ENCODE measurements at regions not wholly inside any gene's neighbourhood (a gene's known extent, or its start where the extent isn't known, plus 50 kb on each side); places are given as distances from the start of the nearest gene placed in this dataset.

DNA sequence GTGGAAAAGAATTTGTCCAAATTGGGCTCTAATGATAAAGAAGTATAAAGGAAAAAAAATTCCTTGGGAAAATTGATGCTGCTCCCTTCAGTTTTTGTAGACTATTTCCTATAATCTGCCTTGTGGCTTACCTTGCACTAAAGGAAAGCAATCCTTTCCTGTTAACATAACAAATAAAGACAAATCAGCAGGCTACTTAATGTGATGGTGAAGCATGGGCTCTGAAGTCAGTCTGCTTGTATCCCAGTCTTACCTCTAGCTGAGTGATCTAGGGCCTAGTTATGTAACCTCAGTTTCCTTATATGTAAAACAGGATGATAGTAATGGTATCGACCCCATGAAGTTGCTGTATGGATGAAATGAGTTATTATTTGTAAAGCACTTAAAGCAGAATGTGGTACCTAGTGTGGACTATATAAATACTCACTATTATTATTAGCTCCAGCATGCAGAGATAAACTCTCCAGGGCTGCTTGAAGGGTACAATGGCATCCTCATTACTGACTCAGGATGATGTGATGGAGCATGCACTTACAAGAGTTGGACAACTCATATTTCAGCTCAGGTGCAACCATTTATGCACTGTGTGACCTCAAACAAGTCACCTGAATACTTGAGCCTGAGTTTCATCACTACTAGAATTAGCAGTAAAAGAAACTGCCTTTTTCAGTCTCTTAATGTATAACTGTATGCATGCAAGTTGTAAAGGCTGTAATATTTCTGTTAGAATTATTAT is 156.1 kb downstream of the DKK1 start:
- no peak overlapping the region for H3K4me3 Mint-ChIP-seq
- intact Hi-C loops (cut with micrococcal nuclease), result no loop called here
- H3K27me3 Mint-ChIP-seq (ENCODE audit: low read depth), result no peaks in the 10 kb centered on the region
- CTCF ChIA-PET, result no interaction called here
- no peaks in the 10 kb centered on the region for H3K9me3 Mint-ChIP-seq
- H3K4me1 Mint-ChIP-seq (ENCODE audit: low read depth), result no peaks in the 10 kb centered on the region
- no peak overlapping the region for H3K27ac Mint-ChIP-seq
- H3K36me3 Mint-ChIP-seq (ENCODE audit: low read depth), result no peaks in the 10 kb centered on the region
- DNase-seq, result no peak

DNA sequence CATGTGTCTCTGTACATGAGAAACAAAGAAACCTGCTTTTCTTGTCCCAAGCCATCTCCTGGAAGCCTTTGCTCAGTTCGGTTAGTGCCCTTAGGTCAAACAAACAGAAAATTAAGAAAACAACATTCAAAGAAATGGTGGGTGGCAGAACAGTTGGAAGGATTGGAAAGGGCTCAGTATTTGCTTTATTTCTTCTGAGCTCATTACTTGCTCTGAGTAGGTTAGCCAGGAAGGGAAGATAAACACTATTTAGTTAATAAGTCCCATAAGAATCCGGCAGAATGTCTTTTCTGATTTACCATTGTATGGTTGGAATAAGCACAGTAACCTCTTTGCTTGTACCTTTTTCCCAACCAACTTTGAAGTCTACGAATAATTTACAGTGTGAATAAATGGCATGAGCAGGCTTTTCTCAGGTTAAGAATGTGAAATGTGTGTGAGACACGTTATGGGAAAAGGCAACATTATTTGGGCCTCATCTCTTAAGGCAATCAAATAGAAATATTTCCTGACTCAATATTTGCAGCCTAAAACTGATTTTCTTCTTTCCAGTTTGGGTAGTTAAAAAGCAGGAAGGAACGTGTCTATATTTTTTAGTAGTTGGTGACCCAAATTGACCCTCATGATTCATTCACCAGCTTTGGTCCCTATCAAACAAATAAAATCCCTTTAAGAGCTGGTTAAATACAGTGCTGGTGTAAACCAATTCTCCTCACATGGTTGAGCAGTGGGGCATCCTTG is 158.5 kb downstream of the DKK1 start:
- Mint-ChIP-seq H3K9me3 (no peaks in the 10 kb centered on the region), H3K27ac (no peak overlapping the region), H3K36me3 (ENCODE audit: low read depth) (no peaks in the 10 kb centered on the region), H3K27me3 (ENCODE audit: low read depth) (no peaks in the 10 kb centered on the region), H3K4me1 (ENCODE audit: low read depth) (no peaks in the 10 kb centered on the region), H3K4me3 (no peak overlapping the region)
- intact Hi-C loops (cut with micrococcal nuclease), result no loop called here
- CTCF ChIA-PET, result no interaction called here
- no peak for DNase-seq

DNA sequence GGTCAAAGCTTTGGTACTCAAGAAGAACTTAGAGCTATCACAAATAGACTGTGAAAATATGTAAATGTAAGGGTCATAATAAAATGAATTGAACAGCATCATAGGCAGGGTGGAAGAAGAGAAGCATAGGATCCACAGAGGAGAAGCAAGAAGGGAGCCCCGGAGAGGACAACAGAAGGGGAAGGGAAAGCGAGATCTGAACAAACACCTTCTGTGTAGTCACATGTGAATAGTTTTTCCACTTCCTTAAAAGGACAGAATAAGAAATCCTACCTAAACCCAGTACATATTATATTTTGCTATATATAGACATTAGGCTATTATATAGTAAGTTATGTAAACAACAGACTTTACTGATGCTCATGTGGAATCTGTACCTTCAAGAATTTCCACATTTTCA is 160.2 kb downstream of the DKK1 start:
- Mint-ChIP-seq H3K27ac (no peak overlapping the region), H3K9me3 (no peaks in the 10 kb centered on the region), H3K4me1 (ENCODE audit: low read depth) (no peaks in the 10 kb centered on the region), H3K4me3 (no peak overlapping the region), H3K27me3 (ENCODE audit: low read depth) (no peaks in the 10 kb centered on the region), H3K36me3 (ENCODE audit: low read depth) (no peaks in the 10 kb centered on the region)
- intact Hi-C loops (cut with micrococcal nuclease), result no loop called here
- DNase-seq, result no peak
- CTCF ChIA-PET, result no interaction called here

DNA sequence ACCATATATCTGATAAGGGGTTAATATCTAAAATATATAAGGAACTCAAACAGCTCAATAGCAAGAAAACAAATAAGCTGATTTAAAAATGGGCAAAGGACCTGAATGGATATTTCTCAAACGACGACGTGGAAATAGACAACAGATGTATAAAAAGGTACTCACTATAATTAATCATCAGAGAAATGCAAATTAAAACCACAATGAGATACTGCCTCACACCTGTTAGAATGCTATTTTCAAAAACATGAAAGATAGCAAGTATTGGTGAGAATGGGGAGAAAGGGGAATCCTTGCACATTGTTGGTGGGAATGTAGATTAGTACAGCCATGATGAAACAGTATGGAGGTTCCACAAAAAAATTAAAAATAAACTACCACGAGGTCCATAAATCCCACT is 163.2 kb downstream of the DKK1 start:
- Mint-ChIP-seq H3K9me3 (peaks cover 4% of the 10 kb centered on the region), H3K36me3 (ENCODE audit: low read depth) (no peaks in the 10 kb centered on the region), H3K27ac (no peak overlapping the region), H3K27me3 (ENCODE audit: low read depth) (no peaks in the 10 kb centered on the region), H3K4me3 (no peak overlapping the region), H3K4me1 (ENCODE audit: low read depth) (no peaks in the 10 kb centered on the region)
- DNase-seq, result no peak
- CTCF ChIA-PET, result no interaction called here
- intact Hi-C loops (cut with micrococcal nuclease), result no loop called here

DNA sequence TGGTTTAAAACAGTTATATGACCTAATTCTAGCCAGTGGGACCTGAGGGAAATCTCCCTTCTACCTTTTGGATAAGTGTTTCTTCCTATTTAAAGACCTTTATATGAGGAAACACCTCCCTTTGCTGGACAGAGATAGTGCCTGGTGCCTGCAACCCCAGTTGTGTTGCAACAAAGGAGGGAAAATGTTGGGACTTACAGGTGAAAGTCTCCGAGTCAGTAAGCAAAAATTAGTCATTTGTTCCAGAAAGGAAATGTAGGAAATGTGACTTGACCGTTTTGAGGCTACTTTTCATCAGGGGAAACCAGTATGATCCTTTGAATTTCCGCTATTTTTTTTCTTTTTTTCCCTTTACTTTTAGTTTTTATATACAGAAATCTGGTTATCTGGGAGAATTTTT is 165.5 kb downstream of the DKK1 start:
- Mint-ChIP-seq H3K27me3 (ENCODE audit: low read depth) (no peaks in the 10 kb centered on the region), H3K36me3 (ENCODE audit: low read depth) (no peaks in the 10 kb centered on the region), H3K4me1 (ENCODE audit: low read depth) (no peaks in the 10 kb centered on the region), H3K27ac (no peak overlapping the region), H3K9me3 (peaks cover 6% of the 10 kb centered on the region), H3K4me3 (no peak overlapping the region)
- CTCF ChIA-PET, result no interaction called here
- no peak for DNase-seq
- intact Hi-C loops (cut with micrococcal nuclease), result no loop called here

DNA sequence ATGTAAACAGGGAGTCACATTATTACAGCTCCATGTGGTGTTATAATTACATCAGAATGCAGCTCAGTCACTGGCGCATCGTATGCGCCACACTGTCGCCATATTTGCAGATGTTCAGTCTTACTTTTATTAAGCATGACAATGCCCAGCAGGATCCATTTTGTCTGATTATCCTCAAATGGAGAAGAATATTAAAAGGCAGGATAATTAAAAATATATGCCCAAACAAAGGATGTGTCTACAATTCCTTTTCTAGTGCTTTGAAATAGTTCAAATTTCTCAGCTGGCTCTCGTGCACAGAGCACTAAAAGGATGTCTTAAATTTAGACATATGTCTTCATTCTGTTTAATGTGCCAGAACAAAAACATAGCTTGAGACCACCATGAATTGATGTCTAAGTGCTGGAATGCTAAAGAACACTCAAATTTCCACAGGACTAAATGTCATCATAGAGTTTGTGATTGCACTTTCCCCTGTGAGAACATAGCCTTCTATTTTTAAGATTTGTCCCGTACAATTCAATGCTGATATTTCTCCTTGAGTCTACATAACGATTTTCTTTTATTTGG is 168.0 kb downstream of the DKK1 start:
- H3K27me3 Mint-ChIP-seq (ENCODE audit: low read depth), result no peaks in the 10 kb centered on the region
- no peak for DNase-seq
- no peak overlapping the region for H3K4me3 Mint-ChIP-seq
- no peaks in the 10 kb centered on the region for H3K4me1 Mint-ChIP-seq (ENCODE audit: low read depth)
- H3K36me3 Mint-ChIP-seq (ENCODE audit: low read depth), result no peaks in the 10 kb centered on the region
- intact Hi-C loops (cut with micrococcal nuclease), result no loop called here
- CTCF ChIA-PET, result no interaction called here
- no peak overlapping the region for H3K27ac Mint-ChIP-seq
- peaks cover 6% of the 10 kb centered on the region for H3K9me3 Mint-ChIP-seq

DNA sequence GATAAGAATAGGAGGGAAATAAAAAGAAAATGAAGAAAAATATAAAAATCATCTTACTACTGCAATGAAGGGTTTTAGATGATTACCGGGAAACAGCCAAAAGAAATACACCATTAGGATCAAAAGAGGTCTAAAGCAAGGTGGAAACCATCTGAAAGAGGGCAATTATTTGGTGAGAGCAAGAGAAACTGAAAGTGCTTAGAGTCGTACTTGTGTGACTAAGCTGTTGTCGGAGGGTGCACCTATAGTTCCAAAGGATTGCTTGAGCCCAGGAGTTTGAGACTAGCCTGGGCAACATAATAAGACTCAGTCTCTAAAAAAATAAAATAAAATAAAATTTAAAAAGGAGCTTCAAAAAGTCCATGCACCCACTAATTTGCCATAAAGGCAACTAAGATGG is 169.5 kb downstream of the DKK1 start:
- no peaks in the 10 kb centered on the region for H3K4me1 Mint-ChIP-seq (ENCODE audit: low read depth)
- intact Hi-C loops (cut with micrococcal nuclease), result no loop called here
- no peak for DNase-seq
- H3K4me3 Mint-ChIP-seq, result no peak overlapping the region
- CTCF ChIA-PET, result interaction anchor here (0.6 kb wide), 1 partner anchor 529 kb away, joined by 4 read pairs; no protein-coding TSS in a partner anchor
- no peaks in the 10 kb centered on the region for H3K27me3 Mint-ChIP-seq (ENCODE audit: low read depth)
- H3K27ac Mint-ChIP-seq, result no peak overlapping the region
- H3K9me3 Mint-ChIP-seq, result peaks cover 9% of the 10 kb centered on the region
- no peaks in the 10 kb centered on the region for H3K36me3 Mint-ChIP-seq (ENCODE audit: low read depth)

DNA sequence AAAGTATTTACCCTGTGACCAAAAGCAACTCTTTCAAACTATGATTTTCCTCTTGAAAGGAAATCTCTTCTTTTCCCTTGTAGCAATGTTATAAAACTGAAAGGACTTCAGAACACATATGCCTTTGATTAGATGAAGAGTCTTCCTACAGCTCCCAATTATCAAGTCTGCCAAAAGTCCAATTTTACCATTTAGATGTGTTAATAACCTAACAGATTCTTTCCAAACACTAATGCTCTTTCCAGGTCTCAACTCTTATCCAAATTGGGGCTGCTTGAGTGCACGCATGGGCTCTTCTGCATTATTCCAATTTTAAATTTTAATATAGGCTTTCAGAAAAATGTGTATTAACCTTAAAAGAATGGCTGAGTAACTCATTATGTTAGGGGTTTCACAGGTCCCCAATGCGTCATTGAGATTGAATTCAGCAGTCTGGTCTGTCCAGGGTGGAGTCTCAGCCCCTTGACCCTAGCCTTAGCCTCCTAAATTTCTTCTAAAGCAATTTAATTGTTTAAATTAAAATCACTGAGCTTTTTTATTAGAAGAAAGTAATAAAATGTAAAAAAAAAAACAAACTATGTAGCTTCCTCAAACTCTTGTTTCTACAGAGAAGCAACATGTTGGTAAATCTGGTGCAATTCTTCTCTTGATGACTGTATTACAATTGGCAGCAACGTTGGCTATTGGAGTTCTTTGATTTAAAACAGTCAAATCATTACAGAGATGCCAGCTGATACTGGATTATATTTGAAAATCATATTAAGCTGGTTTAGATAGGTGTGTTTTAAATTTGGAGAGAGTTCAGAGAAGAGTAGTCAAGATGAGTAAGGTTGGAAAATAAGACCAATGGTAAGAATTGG is 170.4 kb downstream of the DKK1 start:
- H3K27me3 Mint-ChIP-seq (ENCODE audit: low read depth), result no peaks in the 10 kb centered on the region
- no peak overlapping the region for H3K4me3 Mint-ChIP-seq
- peaks cover 10% of the 10 kb centered on the region for H3K9me3 Mint-ChIP-seq
- H3K4me1 Mint-ChIP-seq (ENCODE audit: low read depth), result no peaks in the 10 kb centered on the region
- no peaks in the 10 kb centered on the region for H3K36me3 Mint-ChIP-seq (ENCODE audit: low read depth)
- intact Hi-C loops (cut with micrococcal nuclease), result no loop called here
- no peak overlapping the region for H3K27ac Mint-ChIP-seq
- CTCF ChIA-PET, result no interaction called here
- no peak for DNase-seq

DNA sequence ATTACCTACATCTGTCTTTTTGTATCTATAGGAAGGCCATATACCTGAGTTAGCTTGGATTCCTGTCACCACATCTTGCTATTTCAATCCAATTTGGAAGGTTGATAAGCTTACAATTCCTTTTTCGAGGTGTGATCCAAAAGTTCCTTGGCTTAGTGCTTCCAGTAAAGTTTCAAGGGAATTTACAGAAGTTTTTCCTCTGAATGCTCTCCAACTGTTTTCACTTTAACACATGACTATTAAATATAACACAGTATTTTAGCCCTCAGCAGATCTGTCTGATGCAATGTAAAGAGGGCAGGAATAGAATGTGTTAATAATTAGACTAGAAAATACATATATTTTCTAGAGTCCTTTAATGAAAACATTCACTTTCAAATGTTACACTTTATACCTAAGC is 171.4 kb downstream of the DKK1 start:
- no peak for DNase-seq
- Mint-ChIP-seq H3K36me3 (ENCODE audit: low read depth) (no peaks in the 10 kb centered on the region), H3K9me3 (peaks cover 8% of the 10 kb centered on the region), H3K27ac (no peak overlapping the region), H3K4me1 (ENCODE audit: low read depth) (no peaks in the 10 kb centered on the region), H3K27me3 (ENCODE audit: low read depth) (no peaks in the 10 kb centered on the region), H3K4me3 (no peak overlapping the region)
- CTCF ChIA-PET, result no interaction called here
- intact Hi-C loops (cut with micrococcal nuclease), result no loop called here

DNA sequence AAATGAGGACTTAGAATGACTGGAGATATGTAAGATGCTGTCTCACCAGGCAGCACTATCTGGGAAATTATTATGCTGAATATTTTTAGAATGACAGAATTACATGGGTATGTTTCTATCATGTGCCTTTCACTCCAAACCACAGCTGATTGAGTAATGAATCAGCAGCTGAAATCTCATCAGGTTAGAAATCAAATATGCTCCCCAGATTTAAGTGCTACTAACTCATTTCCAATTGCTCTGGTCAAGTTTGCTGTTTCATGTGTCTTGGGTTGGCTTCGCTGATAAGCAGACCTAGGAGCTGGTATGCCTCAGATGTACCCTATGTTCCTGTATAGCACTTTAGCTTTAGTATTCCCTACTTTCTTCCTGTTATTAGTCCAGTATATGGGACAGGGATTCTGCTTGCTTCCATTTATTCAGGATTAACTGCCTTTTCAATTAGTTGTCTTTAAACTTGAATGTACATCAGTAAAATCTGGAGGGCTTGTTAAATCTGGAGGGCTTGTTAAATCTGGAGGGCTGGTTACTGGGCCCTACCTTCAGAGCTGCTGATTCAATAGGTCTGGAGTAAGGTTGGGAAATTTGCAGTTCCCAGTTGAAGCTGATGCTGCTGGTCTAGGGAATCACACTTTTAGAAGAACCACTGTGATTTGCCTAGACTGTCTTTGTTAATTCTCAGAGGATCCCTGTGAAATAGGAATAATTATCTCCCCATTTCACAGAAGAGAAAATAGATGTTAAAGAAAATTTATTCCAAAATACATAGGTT is 172.9 kb downstream of the DKK1 start:
- DNase-seq, result no peak
- Mint-ChIP-seq H3K4me1 (ENCODE audit: low read depth) (no peaks in the 10 kb centered on the region), H3K9me3 (peaks cover 6% of the 10 kb centered on the region), H3K36me3 (ENCODE audit: low read depth) (no peaks in the 10 kb centered on the region), H3K27ac (no peak overlapping the region), H3K4me3 (no peak overlapping the region), H3K27me3 (ENCODE audit: low read depth) (no peaks in the 10 kb centered on the region)
- CTCF ChIA-PET, result interaction anchor here (0.6 to 1.9 kb wide), 2 partner anchors 179 kb away, joined by 3 to 7 read pairs; no protein-coding TSS in a partner anchor
- intact Hi-C loops (cut with micrococcal nuclease), result no loop called here

DNA sequence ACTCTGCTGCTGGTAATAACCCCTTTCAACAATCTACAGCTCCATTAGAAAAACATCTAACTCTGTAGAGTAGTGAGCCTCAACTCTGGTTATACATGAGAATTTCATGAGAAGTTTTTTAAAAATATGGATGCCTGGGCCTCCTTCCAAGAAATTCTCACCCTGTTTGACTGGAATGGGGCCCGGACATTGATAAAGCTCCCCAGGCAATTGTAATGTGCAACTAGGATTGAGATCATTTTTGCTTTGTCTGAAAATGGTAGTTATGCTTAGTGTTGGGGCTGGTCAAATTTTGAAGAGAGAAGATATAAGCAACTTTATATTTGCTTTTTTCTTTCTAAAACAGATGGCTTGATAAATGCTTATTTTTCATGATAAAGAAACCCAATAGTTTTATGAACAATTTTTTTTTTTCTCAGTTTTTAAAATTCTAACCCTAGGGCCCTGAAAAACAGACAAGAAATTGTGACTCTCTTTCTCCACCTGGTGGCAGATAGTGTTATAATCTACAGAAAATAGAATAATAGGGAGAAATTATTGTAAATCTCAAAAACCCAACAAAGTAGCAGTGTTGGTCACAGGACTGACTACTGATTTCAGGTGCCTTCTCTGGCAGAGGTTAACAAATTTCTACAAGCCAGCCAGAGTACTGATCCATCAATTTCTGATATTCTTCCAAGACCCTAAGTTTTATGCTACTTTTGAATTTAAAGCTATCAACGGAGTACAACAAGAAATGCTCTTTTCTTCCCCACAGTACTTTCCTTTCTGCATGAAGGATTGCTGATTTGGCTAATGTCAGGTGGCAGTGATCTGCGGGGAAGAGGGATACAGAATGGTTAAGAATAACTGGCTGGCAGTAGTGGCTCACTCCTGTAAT is 174.8 kb downstream of the DKK1 start:
- DNase-seq, result no peak
- Mint-ChIP-seq H3K4me3 (no peak overlapping the region), H3K4me1 (ENCODE audit: low read depth) (no peaks in the 10 kb centered on the region), H3K36me3 (ENCODE audit: low read depth) (no peaks in the 10 kb centered on the region), H3K27me3 (ENCODE audit: low read depth) (no peaks in the 10 kb centered on the region), H3K9me3 (peaks cover 5% of the 10 kb centered on the region), H3K27ac (no peak overlapping the region)
- intact Hi-C loops (cut with micrococcal nuclease), result loop anchor here (1.0 kb wide), 1 partner anchor 181 kb away; no protein-coding TSS in a partner anchor
- CTCF ChIA-PET, result interaction anchor here (1.9 kb wide), 1 partner anchor 181 kb away, joined by 7 read pairs; no protein-coding TSS in a partner anchor
